ENCODE measurements at regions not wholly inside any gene's neighbourhood (a gene's known extent, or its start where the extent isn't known, plus 50 kb on each side); places are given as distances from the start of the nearest gene placed in this dataset.

GRCh38 chr22:48442663-48443062 lies 1385.0 kb downstream of the BRD1 start:
- DNase-seq (ENCODE audit: low read depth, low spot score), result no peak

- no peak for DNase-seq (ENCODE audit: low read depth, low spot score)
Observed at GRCh38 chr22:48441553-48441850, 1386.2 kb downstream of the BRD1 start.

GRCh38 chr22:48440673-48441552 lies 1386.8 kb downstream of the BRD1 start:
- DNase-seq (ENCODE audit: low read depth, low spot score), result no peak

- DNase-seq (ENCODE audit: low read depth, low spot score), result no peak
Observed at GRCh38 chr22:48440176-48440575, 1387.5 kb downstream of the BRD1 start.

- DNase-seq (ENCODE audit: low read depth, low spot score), result no peak
Observed at GRCh38 chr22:48439560-48440135, 1388.0 kb downstream of the BRD1 start.

DNA sequence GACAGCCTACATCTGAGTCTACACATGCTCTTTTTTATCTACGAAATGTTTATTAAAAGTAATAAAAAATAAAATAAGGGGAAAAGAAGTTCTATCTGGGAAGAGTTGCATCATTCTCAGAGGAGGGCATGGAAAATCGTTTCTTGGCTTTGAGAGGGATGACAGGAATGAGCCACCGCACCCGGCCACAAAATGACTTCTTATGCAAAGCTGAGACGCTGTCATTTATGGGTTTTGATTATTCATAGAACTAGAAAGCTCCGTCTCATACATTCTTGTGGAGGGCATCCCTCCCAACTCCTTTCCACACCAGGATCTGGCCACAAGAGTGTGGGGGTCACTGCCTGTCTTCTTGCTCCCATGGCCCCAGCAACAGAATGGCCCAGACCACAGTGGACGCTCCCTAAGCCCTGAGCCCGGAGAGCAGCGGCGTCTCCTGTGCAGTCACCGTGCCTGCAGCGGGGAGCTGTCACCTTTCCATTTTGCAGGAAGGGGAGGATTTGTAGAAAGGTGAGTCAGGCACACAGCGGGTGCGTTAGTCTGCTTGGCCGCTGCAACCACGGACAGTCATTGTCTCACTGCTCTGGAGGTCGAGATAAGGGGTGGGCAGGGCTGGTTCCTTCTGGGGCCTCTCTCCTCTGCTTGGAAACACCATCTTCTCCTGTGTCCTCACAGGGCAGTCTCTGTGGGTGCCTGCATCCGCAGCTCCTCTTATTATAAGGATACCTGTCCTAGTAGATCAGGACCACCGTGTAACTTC lies 1388.7 kb downstream of the BRD1 start:
- no peak for DNase-seq (ENCODE audit: low read depth, low spot score)

- no peak for DNase-seq (ENCODE audit: low read depth, low spot score)
Observed at GRCh38 chr22:48438096-48438495, 1389.6 kb downstream of the BRD1 start.

DNA sequence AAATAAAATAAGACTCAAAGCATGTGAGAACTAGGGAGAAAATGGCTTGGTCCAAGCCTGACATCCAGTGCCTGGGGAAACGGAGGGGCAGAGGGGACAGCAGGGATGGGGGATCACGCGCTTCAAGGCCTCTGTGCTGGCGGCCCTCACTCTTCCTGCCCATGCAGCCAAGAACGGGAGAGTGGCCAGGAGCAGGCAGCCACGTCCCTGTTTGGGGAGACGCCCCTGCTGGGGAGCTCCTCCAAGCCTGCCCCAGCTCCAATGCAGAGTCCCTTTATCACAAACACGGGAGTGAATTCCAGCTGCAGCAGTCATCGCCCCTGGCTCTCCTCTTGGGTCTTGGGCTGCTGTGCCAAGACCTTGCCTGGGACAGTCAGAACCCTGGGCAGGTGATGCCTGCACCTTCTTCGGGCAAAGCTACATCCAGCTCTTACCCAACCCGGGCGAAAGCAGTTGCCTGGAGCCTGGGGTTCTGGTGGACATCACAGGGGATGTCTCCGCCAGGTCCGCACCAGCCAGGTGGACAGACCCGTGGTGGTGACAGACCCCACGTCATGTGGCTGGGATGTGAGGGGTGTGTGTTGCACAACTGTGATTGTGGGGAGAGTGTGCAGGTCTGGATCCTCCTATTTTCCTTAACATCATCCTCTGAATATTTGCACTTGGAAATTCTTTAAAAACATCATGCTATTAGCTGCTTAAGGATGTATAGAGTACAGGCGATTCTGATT lies 1391.3 kb downstream of the BRD1 start:
- DNase-seq (ENCODE audit: low read depth, low spot score), result no peak

DNA sequence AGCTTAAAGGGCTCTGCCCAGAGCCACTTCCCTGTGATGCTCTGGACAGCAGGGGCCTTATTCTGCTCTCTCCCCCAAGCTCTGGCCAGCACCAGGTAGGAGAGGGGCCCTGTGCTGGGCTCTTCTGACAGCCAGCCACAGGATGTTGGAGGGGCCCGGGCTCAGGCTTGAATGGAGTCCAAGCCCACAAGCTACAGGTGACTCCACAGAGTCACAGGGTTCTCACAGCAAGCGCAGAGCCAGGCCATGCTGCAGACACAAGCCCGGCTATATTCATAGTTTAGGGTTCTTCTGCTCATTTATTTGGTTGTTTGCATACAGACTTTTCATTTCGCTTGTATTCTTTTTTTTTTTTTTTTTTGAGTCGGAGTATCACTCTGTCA lies 1392.8 kb downstream of the BRD1 start:
- no peak for DNase-seq (ENCODE audit: low read depth, low spot score)

GRCh38 chr22:48434156-48434867 lies 1393.4 kb downstream of the BRD1 start:
- no peak for DNase-seq (ENCODE audit: low read depth, low spot score)

DNA sequence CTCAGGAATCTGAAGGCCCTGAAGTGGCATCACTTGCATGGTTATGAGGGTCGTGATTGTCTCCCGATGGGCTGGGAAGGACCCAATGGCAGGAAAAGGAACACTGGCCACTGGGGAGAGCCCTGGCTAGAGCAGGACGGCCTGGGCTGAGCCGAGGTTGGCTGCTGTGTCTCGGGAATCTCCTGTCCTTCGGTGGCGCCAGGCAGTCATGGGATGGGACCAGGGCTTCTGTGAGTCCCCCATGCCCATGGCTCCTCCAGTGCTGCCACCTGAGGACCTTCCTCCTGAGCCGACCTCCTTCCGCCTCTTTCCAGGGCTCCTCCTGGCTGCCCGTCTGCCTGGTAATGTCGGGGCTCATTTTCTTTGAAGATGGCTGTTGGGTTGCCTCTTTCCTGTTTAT lies 1394.0 kb downstream of the BRD1 start:
- DNase-seq (ENCODE audit: low read depth, low spot score), result no peak

GRCh38 chr22:48432781-48433518 lies 1394.7 kb downstream of the BRD1 start:
- DNase-seq (ENCODE audit: low read depth, low spot score), result no peak

- DNase-seq (ENCODE audit: low read depth, low spot score), result no peak
Observed at GRCh38 chr22:48431536-48432315, 1395.9 kb downstream of the BRD1 start.

GRCh38 chr22:48431014-48431413 lies 1396.7 kb downstream of the BRD1 start:
- DNase-seq (ENCODE audit: low read depth, low spot score), result no peak

- no peak for DNase-seq (ENCODE audit: low read depth, low spot score)
Observed at GRCh38 chr22:48429446-48430020, 1398.1 kb downstream of the BRD1 start.

DNA sequence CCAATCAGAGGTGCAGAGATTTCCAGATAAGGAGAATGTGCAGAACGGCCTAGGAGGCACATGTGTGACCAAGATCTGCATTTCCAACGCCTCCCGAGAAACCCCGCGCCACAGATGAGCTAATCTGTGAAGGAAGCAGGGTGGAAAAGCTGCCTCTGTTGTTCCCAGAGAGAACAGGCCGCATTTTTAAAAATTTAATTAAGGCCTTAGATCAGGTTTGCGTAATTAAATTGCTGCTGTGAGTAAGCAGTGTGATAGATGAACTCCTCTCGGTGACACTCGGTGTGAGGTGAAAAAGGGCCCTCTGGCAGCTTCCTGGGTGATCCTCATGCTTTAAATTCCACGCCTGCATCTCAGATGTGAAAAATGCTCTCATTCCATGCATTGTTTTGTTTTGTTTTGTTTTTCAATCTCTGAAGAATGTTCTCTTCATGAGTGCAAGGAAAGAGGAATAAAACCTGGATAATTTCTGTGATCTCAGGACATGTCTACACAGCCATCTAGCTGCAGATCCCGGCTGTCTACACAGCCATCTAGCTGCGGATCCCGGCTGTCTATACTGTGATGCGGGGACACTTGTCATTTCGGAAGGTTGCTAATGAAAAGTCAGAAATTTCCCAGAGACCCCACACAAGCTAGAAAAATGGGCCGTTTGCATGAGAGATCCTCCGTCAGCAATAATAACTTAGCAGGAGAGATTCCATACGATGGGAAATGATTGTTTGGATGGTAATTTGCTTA lies 1398.9 kb downstream of the BRD1 start:
- no peak for DNase-seq (ENCODE audit: low read depth, low spot score)

- no peak for DNase-seq (ENCODE audit: low read depth, low spot score)
Observed at GRCh38 chr22:48427731-48428211, 1399.9 kb downstream of the BRD1 start.

DNA sequence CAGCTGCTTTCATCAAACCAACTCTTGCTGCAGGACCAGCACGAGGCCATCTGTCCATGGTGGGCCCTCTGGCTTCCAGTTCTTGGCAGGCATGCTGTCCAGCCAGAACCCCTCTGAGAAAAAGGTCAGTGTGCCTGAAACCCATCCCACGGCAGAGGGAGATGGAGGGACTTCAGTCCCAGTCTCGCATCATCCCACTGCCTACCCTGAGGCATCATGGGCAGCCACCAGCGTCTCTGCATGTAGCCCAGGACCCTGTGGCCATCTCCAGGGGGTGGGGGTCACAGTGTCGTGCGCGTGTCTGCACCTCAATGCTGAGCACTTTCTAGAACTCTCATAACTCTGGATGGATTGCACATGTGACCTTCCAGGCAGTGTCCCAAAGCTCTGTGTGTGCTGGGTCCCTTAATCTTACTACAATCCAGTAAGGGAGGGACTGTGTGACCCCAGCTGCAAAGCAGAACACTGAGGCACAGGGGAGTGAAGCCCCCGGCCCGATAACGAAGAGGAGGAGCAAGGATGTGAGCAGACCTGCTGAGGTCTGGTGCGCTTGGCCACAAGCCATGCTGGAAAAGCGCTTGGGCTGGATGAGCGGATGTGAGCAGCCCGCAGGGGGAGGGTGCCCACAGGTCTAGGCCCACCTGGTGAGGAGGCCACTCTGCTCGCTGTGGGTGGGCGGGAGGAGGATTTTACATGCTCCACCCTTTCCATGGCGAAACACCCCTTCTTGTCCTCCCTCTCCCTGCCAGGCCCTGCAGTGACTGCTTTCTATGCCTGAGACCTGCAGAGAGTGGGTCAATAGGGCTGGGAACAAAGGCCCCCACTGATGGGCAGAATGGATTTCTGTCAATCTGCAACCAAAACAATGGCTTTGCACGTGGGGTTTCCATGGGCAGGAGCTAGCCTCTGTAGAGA lies 1401.0 kb downstream of the BRD1 start:
- DNase-seq (ENCODE audit: low read depth, low spot score), result no peak
